Activated T-cell treated with anti-CD3 and anti-CD28 coated beads, Interleukin-2, amount 50 U/mL, for 24 hours (primary cell): ENCODE measurements at regions not wholly inside any gene's neighbourhood (a gene's known extent, or its start where the extent isn't known, plus 50 kb on each side); places are given as distances from the start of the nearest gene placed in this dataset.

Experiments
- DNase-seq: peaks from one replicate; pipeline ENCODE4 v3.0.0-alpha.2; 2020
- H3K27ac Mint-ChIP-seq: 2 replicates; pipeline ENCODE4 v1.8.0; 2020; ENCODE audit warnings: mild to moderate bottlenecking, mixed read lengths
- H3K27me3 Mint-ChIP-seq: 2 replicates; pipeline ENCODE4 v1.8.0; 2020; ENCODE audit warnings: mixed read lengths
- H3K36me3 Mint-ChIP-seq: 2 replicates; pipeline ENCODE4 v1.8.0; 2020; ENCODE audit warnings: low read depth, mixed read lengths
- H3K4me1 Mint-ChIP-seq: 2 replicates; pipeline ENCODE4 v1.8.0; 2020; ENCODE audit warnings: low read depth, mixed read lengths
- H3K4me3 Mint-ChIP-seq: 2 replicates; pipeline ENCODE4 v1.8.0; 2020; ENCODE audit warnings: mild to moderate bottlenecking, moderate library complexity, mixed read lengths
- H3K9me3 Mint-ChIP-seq: 2 replicates; pipeline ENCODE4 v1.8.0; 2020; ENCODE audit warnings: mixed read lengths

GRCh38 chr14:43172899-43173548, 1334.1 kb downstream of the FSCB start:
- Mint-ChIP-seq H3K27me3 (no peaks in the 10 kb centered on the region), H3K36me3 (no peaks in the 10 kb centered on the region)

GRCh38 chr14:43169722-43170121, 1337.4 kb downstream of the FSCB start:
- H3K36me3 Mint-ChIP-seq, result no peaks in the 10 kb centered on the region
- DNase-seq, result no peak
- H3K27ac Mint-ChIP-seq, result no peak overlapping the region
- no peak overlapping the region for H3K4me3 Mint-ChIP-seq
- peaks cover 3% of the 10 kb centered on the region for H3K9me3 Mint-ChIP-seq
- H3K4me1 Mint-ChIP-seq, result no peaks in the 10 kb centered on the region
- H3K27me3 Mint-ChIP-seq, result no peaks in the 10 kb centered on the region

More at GRCh38 chr14:43172899-43173548, 1334.1 kb downstream of the FSCB start:
- Mint-ChIP-seq H3K4me1 (no peaks in the 10 kb centered on the region), H3K27ac (no peak overlapping the region), H3K9me3 (peaks cover 2% of the 10 kb centered on the region), H3K4me3 (no peak overlapping the region)
- no peak for DNase-seq

DNA sequence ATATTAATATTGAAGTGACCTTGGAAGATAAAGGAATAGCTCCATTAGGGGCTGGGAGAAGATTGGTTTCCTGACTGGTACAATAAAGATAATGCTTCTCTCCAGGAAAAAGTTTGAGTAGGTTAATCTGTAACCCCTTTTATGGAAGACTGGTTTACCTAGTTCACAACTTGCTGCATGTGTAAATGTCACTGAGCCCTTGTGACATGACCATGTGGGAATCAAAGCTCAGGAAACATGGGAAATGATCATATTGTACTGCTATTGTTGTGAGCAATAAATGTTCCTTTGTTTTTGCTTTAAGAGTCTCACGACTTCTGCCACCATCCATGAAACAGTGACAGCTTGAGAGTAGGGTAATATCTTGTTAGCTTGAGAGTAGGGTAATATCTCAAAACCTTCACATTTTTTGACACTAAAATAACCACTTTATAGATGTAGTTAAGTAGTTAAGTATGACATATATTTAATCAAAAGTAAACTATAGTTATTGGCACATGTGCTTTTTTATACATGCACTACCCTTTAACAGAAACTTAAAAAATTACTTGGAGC, 1338.6 kb downstream of the FSCB start:
- no peaks in the 10 kb centered on the region for H3K36me3 Mint-ChIP-seq
- peaks cover 3% of the 10 kb centered on the region for H3K9me3 Mint-ChIP-seq
- H3K4me1 Mint-ChIP-seq, result no peaks in the 10 kb centered on the region
- H3K4me3 Mint-ChIP-seq, result no peak overlapping the region
- no peaks in the 10 kb centered on the region for H3K27me3 Mint-ChIP-seq
- no peak overlapping the region for H3K27ac Mint-ChIP-seq
- no peak for DNase-seq

DNA sequence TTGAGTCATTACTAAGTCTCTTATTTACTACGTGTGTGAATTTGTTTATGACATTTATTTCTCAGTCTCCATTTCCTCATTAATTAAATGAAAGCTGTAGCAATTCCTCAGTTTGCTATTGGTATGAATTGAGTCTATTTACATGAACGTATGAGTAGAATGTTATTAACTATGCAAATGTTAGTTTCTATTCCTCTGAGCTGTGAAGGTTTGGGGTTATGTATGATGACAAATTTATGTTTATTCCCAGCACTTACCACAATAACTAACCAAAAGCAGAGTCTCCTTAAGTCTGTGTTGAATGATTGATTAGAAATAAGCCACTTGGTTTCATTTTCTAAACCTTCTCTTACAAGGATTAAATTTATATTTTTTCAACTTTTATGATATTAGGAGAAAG, 1340.9 kb downstream of the FSCB start:
- no peak for DNase-seq
- Mint-ChIP-seq H3K27me3 (no peaks in the 10 kb centered on the region), H3K27ac (no peak overlapping the region), H3K4me3 (no peak overlapping the region), H3K4me1 (no peaks in the 10 kb centered on the region), H3K36me3 (no peaks in the 10 kb centered on the region), H3K9me3 (peaks cover 3% of the 10 kb centered on the region)

GRCh38 chr14:43165651-43166050, 1341.4 kb downstream of the FSCB start:
- no peak for DNase-seq
- Mint-ChIP-seq H3K4me1 (no peaks in the 10 kb centered on the region), H3K9me3 (peaks cover 3% of the 10 kb centered on the region), H3K4me3 (no peak overlapping the region), H3K27ac (no peak overlapping the region), H3K36me3 (no peaks in the 10 kb centered on the region), H3K27me3 (no peaks in the 10 kb centered on the region)

GRCh38 chr14:43161477-43161876, 1345.6 kb downstream of the FSCB start:
- Mint-ChIP-seq H3K27ac (no peak overlapping the region), H3K27me3 (no peaks in the 10 kb centered on the region), H3K36me3 (no peaks in the 10 kb centered on the region), H3K4me1 (no peaks in the 10 kb centered on the region), H3K9me3 (peaks cover 13% of the 10 kb centered on the region), H3K4me3 (no peak overlapping the region)
- no peak for DNase-seq

- Mint-ChIP-seq H3K27ac (no peak overlapping the region), H3K4me3 (no peak overlapping the region), H3K4me1 (no peaks in the 10 kb centered on the region)
Measured at GRCh38 chr14:43157661-43158060, 1349.4 kb downstream of the FSCB start.

GRCh38 chr14:43155924-43156323, 1351.2 kb downstream of the FSCB start:
- H3K9me3 Mint-ChIP-seq, result peaks cover 10% of the 10 kb centered on the region
- no peak overlapping the region for H3K27ac Mint-ChIP-seq
- no peak overlapping the region for H3K4me3 Mint-ChIP-seq
- no peaks in the 10 kb centered on the region for H3K36me3 Mint-ChIP-seq
- no peak for DNase-seq
- no peaks in the 10 kb centered on the region for H3K27me3 Mint-ChIP-seq
- H3K4me1 Mint-ChIP-seq, result no peaks in the 10 kb centered on the region

More at GRCh38 chr14:43157661-43158060, 1349.4 kb downstream of the FSCB start:
- Mint-ChIP-seq H3K36me3 (no peaks in the 10 kb centered on the region), H3K27me3 (no peaks in the 10 kb centered on the region), H3K9me3 (peaks cover 10% of the 10 kb centered on the region)
- no peak for DNase-seq

- H3K27ac Mint-ChIP-seq, result no peak overlapping the region
Measured at GRCh38 chr14:43155258-43155657, 1351.8 kb downstream of the FSCB start.

DNA sequence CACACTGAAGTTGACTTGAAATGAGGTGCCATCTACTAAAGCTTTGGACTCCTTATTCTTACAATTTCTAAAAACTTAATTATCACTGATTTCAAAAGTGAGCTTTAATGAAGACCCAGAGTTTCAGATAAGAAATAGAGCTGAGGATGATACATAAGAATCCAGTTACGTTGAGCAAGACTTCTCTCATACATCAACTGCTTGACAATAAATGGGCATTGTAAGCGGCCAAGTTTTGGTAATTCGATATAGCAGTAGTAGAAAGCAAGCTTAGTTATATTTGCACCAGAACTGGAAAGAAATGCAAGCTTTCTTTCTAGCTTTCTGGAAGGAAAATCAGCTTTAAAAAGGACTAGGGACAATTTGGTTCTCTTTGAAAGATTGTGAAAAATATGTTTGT, 1359.6 kb downstream of the FSCB start:
- Mint-ChIP-seq H3K27ac (no peak overlapping the region), H3K4me1 (no peaks in the 10 kb centered on the region), H3K36me3 (no peaks in the 10 kb centered on the region), H3K4me3 (no peak overlapping the region), H3K9me3 (peaks cover 2% of the 10 kb centered on the region), H3K27me3 (no peaks in the 10 kb centered on the region)
- no peak for DNase-seq

More at GRCh38 chr14:43155258-43155657, 1351.8 kb downstream of the FSCB start:
- H3K27me3 Mint-ChIP-seq, result no peaks in the 10 kb centered on the region
- DNase-seq, result no peak
- no peak overlapping the region for H3K4me3 Mint-ChIP-seq
- no peaks in the 10 kb centered on the region for H3K36me3 Mint-ChIP-seq
- peaks cover 10% of the 10 kb centered on the region for H3K9me3 Mint-ChIP-seq
- H3K4me1 Mint-ChIP-seq, result no peaks in the 10 kb centered on the region

GRCh38 chr14:43145361-43145760, 1361.7 kb downstream of the FSCB start:
- Mint-ChIP-seq H3K4me3 (no peak overlapping the region), H3K27ac (no peak overlapping the region), H3K9me3 (peaks cover 2% of the 10 kb centered on the region), H3K27me3 (no peaks in the 10 kb centered on the region), H3K4me1 (no peaks in the 10 kb centered on the region), H3K36me3 (no peaks in the 10 kb centered on the region)
- no peak for DNase-seq

- Mint-ChIP-seq H3K27me3 (no peaks in the 10 kb centered on the region), H3K36me3 (no peaks in the 10 kb centered on the region), H3K27ac (no peak overlapping the region), H3K9me3 (peaks cover 2% of the 10 kb centered on the region), H3K4me3 (no peak overlapping the region), H3K4me1 (no peaks in the 10 kb centered on the region)
- no peak for DNase-seq
Measured at GRCh38 chr14:43143106-43143505, 1364.0 kb downstream of the FSCB start.

DNA sequence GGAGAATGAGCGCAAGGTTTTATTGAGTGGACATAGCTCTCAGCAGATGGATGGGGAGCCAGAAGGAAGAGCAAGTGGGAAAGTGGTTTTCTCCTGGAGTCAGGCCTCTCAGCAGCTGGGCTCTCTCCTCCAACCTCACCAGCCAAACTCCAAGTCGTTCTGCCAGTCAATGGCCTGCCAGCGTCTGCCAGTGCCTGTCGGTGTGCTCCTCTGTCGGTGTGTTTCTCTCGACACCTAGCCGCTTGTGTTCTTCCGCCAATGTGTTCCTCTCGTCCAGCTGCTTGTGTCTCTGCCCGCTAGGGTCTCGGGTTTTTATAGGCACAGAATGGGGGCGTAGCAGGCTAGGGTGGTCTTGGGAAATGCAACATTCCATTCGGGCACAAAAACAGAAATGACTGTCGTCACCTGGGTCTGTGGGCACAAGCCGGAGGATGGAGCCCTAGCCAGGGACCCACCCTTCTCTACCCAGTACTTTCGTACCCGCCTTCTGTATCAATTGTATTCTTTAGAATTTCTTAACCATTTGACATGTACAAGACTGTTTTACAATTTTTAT, 1365.4 kb downstream of the FSCB start:
- no peak overlapping the region for H3K4me3 Mint-ChIP-seq
- H3K27me3 Mint-ChIP-seq, result no peaks in the 10 kb centered on the region
- DNase-seq, result no peak
- H3K4me1 Mint-ChIP-seq, result no peaks in the 10 kb centered on the region
- H3K36me3 Mint-ChIP-seq, result no peaks in the 10 kb centered on the region
- H3K27ac Mint-ChIP-seq, result no peak overlapping the region
- H3K9me3 Mint-ChIP-seq, result peaks cover 2% of the 10 kb centered on the region

DNA sequence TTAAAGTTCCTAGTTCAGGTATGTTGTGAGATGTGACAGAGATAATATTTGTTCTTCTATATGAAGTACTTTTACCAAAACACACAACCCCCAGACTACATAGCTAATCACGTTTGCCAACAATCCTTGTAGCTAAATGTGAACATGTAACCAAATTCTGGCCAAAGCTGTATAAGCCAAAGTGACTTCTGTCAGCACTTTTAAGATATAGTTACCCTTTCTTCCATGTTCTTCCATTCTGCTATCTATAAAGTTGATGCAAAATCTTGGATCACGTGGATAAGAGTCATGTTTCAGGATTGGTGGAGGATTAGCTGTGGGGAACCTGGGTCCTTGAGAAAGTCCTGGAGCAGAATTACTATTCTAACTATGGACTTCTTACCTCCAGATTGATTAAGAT, 1366.6 kb downstream of the FSCB start:
- Mint-ChIP-seq H3K36me3 (no peaks in the 10 kb centered on the region), H3K4me3 (no peak overlapping the region), H3K9me3 (peaks cover 4% of the 10 kb centered on the region), H3K4me1 (no peaks in the 10 kb centered on the region), H3K27me3 (no peaks in the 10 kb centered on the region), H3K27ac (no peak overlapping the region)
- DNase-seq, result no peak

- Mint-ChIP-seq H3K27ac (no peak overlapping the region), H3K27me3 (no peaks in the 10 kb centered on the region), H3K4me1 (no peaks in the 10 kb centered on the region), H3K4me3 (no peak overlapping the region), H3K9me3 (peaks cover 9% of the 10 kb centered on the region), H3K36me3 (no peaks in the 10 kb centered on the region)
- no peak for DNase-seq
Measured at GRCh38 chr14:43135877-43136411, 1371.1 kb downstream of the FSCB start.
